GM12878 (cell line): ENCODE measurements at regions not wholly inside any gene's neighbourhood (a gene's known extent, or its start where the extent isn't known, plus 50 kb on each side); places are given as distances from the start of the nearest gene placed in this dataset.

Experiments used
- ATAC-seq: fragments of 200-7000 bp; cut with Tn5 transposase; 3 replicates; pipeline ENCODE4 v1.9.1; 2020; ENCODE audit warnings: mild to moderate bottlenecking, moderate library complexity
- BruUV-seq: library from RNA; stranded (reverse); fragments of 400-500 nt; replicated peaks from 2 replicates; lab custom pipeline; 2021; lab: Mats Ljungman, UMichigan
- CTCF ChIA-PET: fragments of 300-600 bp; sonication (Branson Sonifier 250); formaldehyde crosslinking; extraction: SDS; loops from one replicate; lab custom pipeline; 2021; ENCODE audit warnings: inconsistent platforms; lab: Yijun Ruan, JAX
- POLR2A ChIA-PET: fragments of 350-600 bp; formaldehyde crosslinking; extraction: SDS; loops from one replicate; lab custom pipeline; 2021; ENCODE audit warnings: inconsistent platforms; lab: Charles Lee
- RAD21 ChIA-PET: fragments of 300-600 bp; sonication (Branson Sonifier 250); formaldehyde crosslinking; loops from one replicate; lab custom pipeline; 2023; ENCODE audit warnings: antibody characterized with exemption; ENCODE audit not compliant: unreplicated experiment; lab: Charles Lee
- SMC1A ChIA-PET: fragments of 300-600 bp; sonication (Branson Sonifier 250); formaldehyde crosslinking; loops from one replicate; lab custom pipeline; 2023; ENCODE audit not compliant: unreplicated experiment, uncharacterized antibody; lab: Charles Lee
- DNase-seq: peaks from one replicate; pipeline ENCODE4 v3.0.0-alpha.2; 2011; ENCODE audit warnings: low read depth, low spot score
- FAIRE-seq: peaks from 3 replicates; lab custom pipeline; 2011; peaks lifted over from hg19 to GRCh38; lab: Jason Lieb, UNC
- H2AFZ ChIP-seq: 2 replicates; pipeline ENCODE4 v1.6.0; 2011; ENCODE audit warnings: low read depth, low read length, control low read depth; ENCODE audit not compliant: control insufficient read depth
- H3K27ac ChIP-seq: 2 replicates; pipeline ENCODE4 v1.5.1; 2011; ENCODE audit warnings: control low read depth; ENCODE audit not compliant: control insufficient read depth, insufficient read depth
- H3K27me3 ChIP-seq, 2 experiments: replicated peaks in 1 of 2; 2 replicates each; pipeline versions ENCODE4 v1.6.0 to v1.6.1; 2011; ENCODE audit warnings: low read length in 1 of 2; ENCODE audit not compliant: control insufficient read depth in 2 of 2, insufficient read depth in 2 of 2
- H3K36me3 ChIP-seq, 2 experiments: 2 replicates each; pipeline ENCODE4 v1.5.1; 2011; ENCODE audit warnings: low read length in 1 of 2; ENCODE audit not compliant: control insufficient read depth in 2 of 2, insufficient read depth in 2 of 2
- H3K4me1 ChIP-seq: 2 replicates; pipeline ENCODE4 v1.6.1; 2011; ENCODE audit warnings: mild to moderate bottlenecking, low read length, moderate library complexity, mixed read lengths; ENCODE audit not compliant: control insufficient read depth, insufficient read depth
- H3K4me2 ChIP-seq: 2 replicates; pipeline ENCODE4 v1.6.0; 2011; ENCODE audit warnings: control low read depth; ENCODE audit not compliant: control insufficient read depth, insufficient read depth
- H3K4me3 ChIP-seq: fragments of 200-600 bp; sonication (generic); 2 replicates; pipeline ENCODE4 v1.5.1; 2016
- H3K79me2 ChIP-seq: 2 replicates; pipeline ENCODE4 v1.6.0; 2011; ENCODE audit warnings: low read length; ENCODE audit not compliant: control insufficient read depth, insufficient read depth
- H3K9ac ChIP-seq: 2 replicates; pipeline ENCODE4 v1.8.0; 2011; ENCODE audit warnings: low read length, control low read depth, mixed read lengths; ENCODE audit not compliant: control insufficient read depth, insufficient read depth
- H3K9me3 ChIP-seq: replicated peaks from 3 replicates; pipeline ENCODE4 v1.5.1; 2011; ENCODE audit warnings: mild to moderate bottlenecking, low read length; ENCODE audit not compliant: control insufficient read depth, insufficient read depth
- H4K20me1 ChIP-seq: 2 replicates; pipeline ENCODE4 v1.6.0; 2011; ENCODE audit not compliant: control insufficient read depth, insufficient read depth
- BMI1 ChIP-seq: fragments of 450-650 bp; IDR thresholded peaks from 2 replicates; pipeline ENCODE4 v1.6.1; 2016; ENCODE audit warnings: mild to moderate bottlenecking, moderate library complexity, borderline replicate concordance
- CHD2 ChIP-seq: IDR thresholded peaks from 2 replicates; pipeline ENCODE4 v1.6.1; 2011; ENCODE audit warnings: low read depth, low read length, improper control_type of control experiment, borderline replicate concordance
- IRF4 ChIP-seq: IDR thresholded peaks from 2 replicates; pipeline ENCODE4 v1.6.1; 2011; ENCODE audit warnings: low read depth, low read length
- JUNB ChIP-seq: IDR thresholded peaks from 2 replicates; pipeline ENCODE4 v1.6.1; 2016; ENCODE audit warnings: antibody characterized with exemption, mild to moderate bottlenecking
- SRF ChIP-seq, 2 experiments: IDR thresholded peaks; 2 replicates each; pipeline ENCODE4 v1.6.1; 2011; ENCODE audit warnings: low read depth in 2 of 2, low read length in 2 of 2, mild to moderate bottlenecking in 1 of 2, moderate library complexity in 1 of 2
- YBX1 ChIP-seq: fragments of 450-650 bp; IDR thresholded peaks from 2 replicates; pipeline ENCODE4 v1.6.1; 2016; ENCODE audit warnings: antibody characterized with exemption
- WGBS: methylation state at CpG from one replicate; pipeline ENCODE4 v1.1.6; 2016; ENCODE audit warnings: low lambda C conversion rate; ENCODE audit not compliant: insufficient replicate concordance, insufficient coverage; ENCODE audit errors: missing lambda C conversion rate; 5-methylcytosine and 5-hydroxymethylcytosine counted together
- in situ Hi-C: fragments of 300-500 bp; cut with MboI; formaldehyde crosslinking; loops from 9 replicates; pipeline ENCODE4 v1.14.3; 2018; ENCODE audit warnings: mixed read lengths
- intact Hi-C: fragments of 100-400 bp; cut with micrococcal nuclease; formaldehyde crosslinking; loops from one replicate; pipeline ENCODE4 v1.14.2; 2022; ENCODE audit not compliant: unreplicated experiment
- TF ChIP-seq, protein P1 (sequence below): fragments of 450-650 bp; IDR thresholded peaks from 2 replicates; pipeline ENCODE4 v1.6.1; 2016; ENCODE audit warnings: mild to moderate bottlenecking, moderate library complexity, borderline replicate concordance
- TF ChIP-seq, protein P2 (sequence below), 3 experiments: IDR thresholded peaks in 2 of 3; conservative IDR thresholded peaks in 1 of 3; 2 replicates each; pipeline ENCODE4 v1.5.1; 2011; ENCODE audit warnings: low read depth in 3 of 3, low read length in 3 of 3, mild to moderate bottlenecking in 3 of 3, control low read depth in 2 of 3, moderate library complexity in 2 of 3, inconsistent platforms in 1 of 3, mixed read lengths in 1 of 3; ENCODE audit not compliant: control insufficient read depth in 2 of 3, insufficient read depth in 1 of 3; ENCODE audit errors: extremely low read depth in 1 of 3

DNA sequence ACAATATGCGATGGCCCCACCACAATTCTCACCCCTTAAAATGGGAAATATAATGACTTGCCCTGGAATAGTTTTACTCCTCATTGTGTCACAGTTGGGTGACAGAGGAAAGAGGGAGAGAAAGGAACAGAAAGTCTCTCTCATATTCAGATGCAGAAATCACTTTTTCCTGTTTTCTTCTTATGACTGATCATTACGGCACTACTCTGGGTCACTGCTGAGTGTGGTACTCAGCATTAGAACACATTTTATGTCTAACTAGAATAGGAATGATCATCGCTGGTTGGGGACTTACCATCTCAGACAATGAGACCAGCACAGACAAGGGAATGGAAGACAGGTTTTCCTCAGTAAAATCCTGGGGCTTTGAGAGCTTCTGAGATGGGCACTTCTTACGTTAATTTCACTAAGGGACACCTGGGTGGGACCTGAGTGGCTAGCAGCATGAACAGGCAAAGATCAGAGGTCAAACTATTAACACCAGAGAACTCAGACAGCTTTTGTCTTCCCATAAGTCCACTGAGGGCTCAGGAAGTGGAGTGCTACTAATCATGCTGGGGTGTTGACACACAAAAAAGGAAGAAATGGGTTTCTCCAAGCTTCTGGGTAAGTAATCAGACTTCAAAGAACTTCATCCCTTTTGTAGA lies 54.9 kb upstream of the ARHGAP18 start (continued):
- TF ChIP-seq CHD2 (no peak), YBX1 (no peak)

DNA sequence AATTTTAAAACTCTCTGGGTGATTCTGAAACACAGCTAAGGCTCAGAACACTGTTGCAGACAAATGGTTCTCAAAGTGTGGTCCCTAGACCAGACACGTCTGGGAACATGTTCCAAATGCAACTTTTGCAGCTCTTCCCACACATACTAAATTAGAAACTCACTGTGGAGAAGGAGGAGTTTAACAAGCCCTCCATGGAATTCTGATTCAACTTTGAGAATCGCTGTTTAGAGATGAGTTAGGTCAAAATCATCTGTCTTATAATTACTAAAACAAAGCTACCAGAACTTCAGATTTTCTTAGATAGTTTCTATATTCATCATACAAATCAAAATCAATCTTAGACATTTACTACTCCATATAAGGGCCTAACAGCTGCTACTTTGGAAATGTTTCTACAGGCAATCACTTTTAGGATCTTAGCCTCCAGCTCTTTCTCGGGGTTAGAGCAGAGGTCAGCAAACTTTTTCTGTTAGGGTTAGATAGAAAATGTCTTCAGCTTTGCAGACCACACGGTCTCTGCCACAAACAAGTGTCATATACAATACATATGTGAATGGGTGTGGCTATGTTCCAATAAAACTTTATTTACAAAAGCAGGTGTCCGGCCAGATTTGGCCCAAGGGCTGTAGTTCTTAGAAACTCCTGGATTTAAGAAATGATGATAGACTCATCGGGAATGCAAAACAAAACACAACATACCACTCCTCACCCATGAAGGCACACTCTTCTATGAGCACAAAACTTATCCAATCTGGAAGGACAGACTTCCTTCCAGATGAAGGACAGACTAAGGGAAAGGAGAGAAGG lies 50.0 kb upstream of the ARHGAP18 start:
- Histone ChIP-seq H3K9me3 (no peaks in the 10 kb centered on the region), H4K20me1 (no peaks in the 10 kb centered on the region), H3K27me3 (no peaks in the 10 kb centered on the region), H3K4me1 (no peaks in the 10 kb centered on the region), H3K4me3 (no peak overlapping the region), H3K27ac (no peak overlapping the region), H3K79me2 (no peaks in the 10 kb centered on the region), H3K36me3 (no peaks in the 10 kb centered on the region), H3K9ac (no peak overlapping the region), H3K4me2 (no peak overlapping the region), H2AFZ (no peak overlapping the region)
- TF ChIP-seq BMI1 (no peak), JUNB (no peak), IRF4 (no peak), SRF (IDR thresholded peaks at IDR 0.05; ENCODE audit: low read depth in 2 of 2, low read length in 2 of 2) (no peak)
- TF ChIP-seq, protein P1, sequence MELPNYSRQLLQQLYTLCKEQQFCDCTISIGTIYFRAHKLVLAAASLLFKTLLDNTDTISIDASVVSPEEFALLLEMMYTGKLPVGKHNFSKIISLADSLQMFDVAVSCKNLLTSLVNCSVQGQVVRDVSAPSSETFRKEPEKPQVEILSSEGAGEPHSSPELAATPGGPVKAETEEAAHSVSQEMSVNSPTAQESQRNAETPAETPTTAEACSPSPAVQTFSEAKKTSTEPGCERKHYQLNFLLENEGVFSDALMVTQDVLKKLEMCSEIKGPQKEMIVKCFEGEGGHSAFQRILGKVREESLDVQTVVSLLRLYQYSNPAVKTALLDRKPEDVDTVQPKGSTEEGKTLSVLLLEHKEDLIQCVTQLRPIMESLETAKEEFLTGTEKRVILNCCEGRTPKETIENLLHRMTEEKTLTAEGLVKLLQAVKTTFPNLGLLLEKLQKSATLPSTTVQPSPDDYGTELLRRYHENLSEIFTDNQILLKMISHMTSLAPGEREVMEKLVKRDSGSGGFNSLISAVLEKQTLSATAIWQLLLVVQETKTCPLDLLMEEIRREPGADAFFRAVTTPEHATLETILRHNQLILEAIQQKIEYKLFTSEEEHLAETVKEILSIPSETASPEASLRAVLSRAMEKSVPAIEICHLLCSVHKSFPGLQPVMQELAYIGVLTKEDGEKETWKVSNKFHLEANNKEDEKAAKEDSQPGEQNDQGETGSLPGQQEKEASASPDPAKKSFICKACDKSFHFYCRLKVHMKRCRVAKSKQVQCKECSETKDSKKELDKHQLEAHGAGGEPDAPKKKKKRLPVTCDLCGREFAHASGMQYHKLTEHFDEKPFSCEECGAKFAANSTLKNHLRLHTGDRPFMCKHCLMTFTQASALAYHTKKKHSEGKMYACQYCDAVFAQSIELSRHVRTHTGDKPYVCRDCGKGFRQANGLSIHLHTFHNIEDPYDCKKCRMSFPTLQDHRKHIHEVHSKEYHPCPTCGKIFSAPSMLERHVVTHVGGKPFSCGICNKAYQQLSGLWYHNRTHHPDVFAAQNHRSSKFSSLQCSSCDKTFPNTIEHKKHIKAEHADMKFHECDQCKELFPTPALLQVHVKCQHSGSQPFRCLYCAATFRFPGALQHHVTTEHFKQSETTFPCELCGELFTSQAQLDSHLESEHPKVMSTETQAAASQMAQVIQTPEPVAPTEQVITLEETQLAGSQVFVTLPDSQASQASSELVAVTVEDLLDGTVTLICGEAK, result peak; percentile 65
- TF ChIP-seq, protein P2, sequence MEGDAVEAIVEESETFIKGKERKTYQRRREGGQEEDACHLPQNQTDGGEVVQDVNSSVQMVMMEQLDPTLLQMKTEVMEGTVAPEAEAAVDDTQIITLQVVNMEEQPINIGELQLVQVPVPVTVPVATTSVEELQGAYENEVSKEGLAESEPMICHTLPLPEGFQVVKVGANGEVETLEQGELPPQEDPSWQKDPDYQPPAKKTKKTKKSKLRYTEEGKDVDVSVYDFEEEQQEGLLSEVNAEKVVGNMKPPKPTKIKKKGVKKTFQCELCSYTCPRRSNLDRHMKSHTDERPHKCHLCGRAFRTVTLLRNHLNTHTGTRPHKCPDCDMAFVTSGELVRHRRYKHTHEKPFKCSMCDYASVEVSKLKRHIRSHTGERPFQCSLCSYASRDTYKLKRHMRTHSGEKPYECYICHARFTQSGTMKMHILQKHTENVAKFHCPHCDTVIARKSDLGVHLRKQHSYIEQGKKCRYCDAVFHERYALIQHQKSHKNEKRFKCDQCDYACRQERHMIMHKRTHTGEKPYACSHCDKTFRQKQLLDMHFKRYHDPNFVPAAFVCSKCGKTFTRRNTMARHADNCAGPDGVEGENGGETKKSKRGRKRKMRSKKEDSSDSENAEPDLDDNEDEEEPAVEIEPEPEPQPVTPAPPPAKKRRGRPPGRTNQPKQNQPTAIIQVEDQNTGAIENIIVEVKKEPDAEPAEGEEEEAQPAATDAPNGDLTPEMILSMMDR (IDR thresholded peaks at IDR 0.05 in 2 of 3, conservative IDR thresholded peaks at IDR 0.05 in 1 of 3; ENCODE audit: control insufficient read depth in 2 of 3, extremely low read depth in 1 of 3, insufficient read depth in 1 of 3, low read depth in 3 of 3, low read length in 3 of 3), result no peak
- in situ Hi-C loops (no loop called here), intact Hi-C loops (no loop called here)
- SMC1A ChIA-PET, result interaction anchor here (0.7 to 1.7 kb wide), 5 partner anchors 11 to 258 kb away, joined by 3 to 10 read pairs (median 4); no protein-coding TSS in a partner anchor
- 39% methylated on average over 6 of the region's 6 CpGs for WGBS
- FAIRE-seq (no peak), ATAC-seq (no peak), DNase-seq (no peak)
- RAD21 ChIA-PET, result interaction anchor here (1.2 kb wide), 1 partner anchor 12 kb away, joined by 3 read pairs; no protein-coding TSS in a partner anchor
- POLR2A ChIA-PET, result interaction anchor here (0.7 kb wide), 1 partner anchor 8 kb away, joined by 3 read pairs; no protein-coding TSS in a partner anchor
- BruUV-seq, result no TSS peak
- CTCF ChIA-PET, result interaction anchor here (0.8 to 1.3 kb wide), 4 partner anchors 9 to 261 kb away, joined by 3 to 6 read pairs (median 5); no protein-coding TSS in a partner anchor
